ENCODE measurements at regions not wholly inside any gene's neighbourhood (a gene's known extent, or its start where the extent isn't known, plus 50 kb on each side); places are given as distances from the start of the nearest gene placed in this dataset.

DNA sequence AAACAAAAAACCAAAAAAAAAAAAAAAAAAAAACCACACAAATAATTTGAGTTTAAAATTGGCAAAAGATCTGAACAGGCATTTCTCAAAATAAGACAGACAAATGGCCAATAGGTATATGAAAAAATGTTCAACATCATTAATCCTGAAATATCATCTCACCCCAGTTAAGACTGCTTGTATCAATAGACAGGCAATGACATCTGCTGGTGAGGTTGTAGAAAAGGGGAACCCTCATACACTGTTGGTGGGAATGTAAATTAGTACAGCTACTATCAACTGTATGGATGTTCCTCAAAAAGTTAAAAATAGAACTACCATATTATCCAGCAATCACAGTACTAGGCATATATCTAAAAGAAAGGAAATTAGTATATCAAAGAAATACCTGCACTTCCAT lies 523.1 kb downstream of the XIRP2 start:
- TF ChIP-seq, protein P1, sequence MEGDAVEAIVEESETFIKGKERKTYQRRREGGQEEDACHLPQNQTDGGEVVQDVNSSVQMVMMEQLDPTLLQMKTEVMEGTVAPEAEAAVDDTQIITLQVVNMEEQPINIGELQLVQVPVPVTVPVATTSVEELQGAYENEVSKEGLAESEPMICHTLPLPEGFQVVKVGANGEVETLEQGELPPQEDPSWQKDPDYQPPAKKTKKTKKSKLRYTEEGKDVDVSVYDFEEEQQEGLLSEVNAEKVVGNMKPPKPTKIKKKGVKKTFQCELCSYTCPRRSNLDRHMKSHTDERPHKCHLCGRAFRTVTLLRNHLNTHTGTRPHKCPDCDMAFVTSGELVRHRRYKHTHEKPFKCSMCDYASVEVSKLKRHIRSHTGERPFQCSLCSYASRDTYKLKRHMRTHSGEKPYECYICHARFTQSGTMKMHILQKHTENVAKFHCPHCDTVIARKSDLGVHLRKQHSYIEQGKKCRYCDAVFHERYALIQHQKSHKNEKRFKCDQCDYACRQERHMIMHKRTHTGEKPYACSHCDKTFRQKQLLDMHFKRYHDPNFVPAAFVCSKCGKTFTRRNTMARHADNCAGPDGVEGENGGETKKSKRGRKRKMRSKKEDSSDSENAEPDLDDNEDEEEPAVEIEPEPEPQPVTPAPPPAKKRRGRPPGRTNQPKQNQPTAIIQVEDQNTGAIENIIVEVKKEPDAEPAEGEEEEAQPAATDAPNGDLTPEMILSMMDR (optimal IDR thresholded peaks at IDR 0.05 in 1 of 3, IDR thresholded peaks at IDR 0.05 in 1 of 3, conservative IDR thresholded peaks at IDR 0.05 in 1 of 3; ENCODE audit: extremely low read depth in 1 of 3, insufficient read depth in 2 of 3, low read length in 3 of 3): no peak
- TF ChIP-seq EZH2 (IDR thresholded peaks at IDR 0.05; ENCODE audit: low read length): no peak

Data from keratinocyte (primary cell).